ENCODE measurements at regions not wholly inside any gene's neighbourhood (a gene's known extent, or its start where the extent isn't known, plus 50 kb on each side); places are given as distances from the start of the nearest gene placed in this dataset.

DNA sequence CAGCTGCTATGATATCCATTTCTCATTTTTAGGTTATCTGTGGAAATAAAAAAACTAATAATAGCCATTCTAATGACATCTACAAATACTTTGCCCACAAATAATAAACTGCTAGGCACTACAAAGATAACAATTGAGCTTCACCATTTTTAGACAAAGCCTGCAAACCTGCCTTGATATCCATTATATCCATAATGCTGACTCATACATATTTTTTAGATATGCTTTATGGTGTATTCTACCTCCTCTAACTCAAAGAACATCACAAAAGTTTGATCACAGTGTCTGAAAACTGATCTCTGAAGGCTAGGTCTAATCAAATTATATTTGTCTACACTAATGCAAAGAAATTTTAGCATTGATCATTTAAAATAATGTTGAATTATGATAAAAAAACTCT, 138.4 kb downstream of the HNMT start:
- TF ChIP-seq, protein P1, sequence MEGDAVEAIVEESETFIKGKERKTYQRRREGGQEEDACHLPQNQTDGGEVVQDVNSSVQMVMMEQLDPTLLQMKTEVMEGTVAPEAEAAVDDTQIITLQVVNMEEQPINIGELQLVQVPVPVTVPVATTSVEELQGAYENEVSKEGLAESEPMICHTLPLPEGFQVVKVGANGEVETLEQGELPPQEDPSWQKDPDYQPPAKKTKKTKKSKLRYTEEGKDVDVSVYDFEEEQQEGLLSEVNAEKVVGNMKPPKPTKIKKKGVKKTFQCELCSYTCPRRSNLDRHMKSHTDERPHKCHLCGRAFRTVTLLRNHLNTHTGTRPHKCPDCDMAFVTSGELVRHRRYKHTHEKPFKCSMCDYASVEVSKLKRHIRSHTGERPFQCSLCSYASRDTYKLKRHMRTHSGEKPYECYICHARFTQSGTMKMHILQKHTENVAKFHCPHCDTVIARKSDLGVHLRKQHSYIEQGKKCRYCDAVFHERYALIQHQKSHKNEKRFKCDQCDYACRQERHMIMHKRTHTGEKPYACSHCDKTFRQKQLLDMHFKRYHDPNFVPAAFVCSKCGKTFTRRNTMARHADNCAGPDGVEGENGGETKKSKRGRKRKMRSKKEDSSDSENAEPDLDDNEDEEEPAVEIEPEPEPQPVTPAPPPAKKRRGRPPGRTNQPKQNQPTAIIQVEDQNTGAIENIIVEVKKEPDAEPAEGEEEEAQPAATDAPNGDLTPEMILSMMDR (IDR thresholded peaks at IDR 0.05; ENCODE audit: unreplicated experiment in 3 of 3) = no peak
- peaks cover 10% of the 10 kb centered on the region for H3K9me3 Mint-ChIP-seq
- H3K4me1 Mint-ChIP-seq = no peaks in the 10 kb centered on the region
- H3K27me3 Mint-ChIP-seq (ENCODE audit: low read depth) = no peaks in the 10 kb centered on the region
- H3K36me3 Mint-ChIP-seq (ENCODE audit: low read depth) = no peaks in the 10 kb centered on the region
- no peak overlapping the region for H3K27ac Mint-ChIP-seq
- no peak overlapping the region for H3K4me3 Mint-ChIP-seq

DNA sequence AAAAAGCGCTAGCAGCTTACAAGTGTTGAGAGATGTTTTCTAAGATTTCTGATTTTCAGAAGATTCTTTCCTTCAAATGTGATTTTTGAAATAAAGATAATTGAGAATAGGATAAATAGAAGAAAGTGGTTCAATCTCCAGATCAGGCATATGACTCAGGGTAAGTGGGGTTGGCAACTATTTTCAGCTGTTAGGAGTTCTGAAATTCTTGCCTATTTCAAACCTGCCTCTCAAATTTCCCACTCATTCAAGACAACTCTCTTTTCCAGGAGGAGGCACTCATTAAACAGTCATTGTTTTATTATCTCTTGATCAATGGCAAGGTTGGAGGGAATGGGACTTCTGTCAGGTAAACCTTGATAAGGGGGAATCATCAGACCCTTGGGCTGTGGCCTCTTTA, 138.9 kb downstream of the HNMT start:
- Mint-ChIP-seq H3K9me3 (peaks cover 10% of the 10 kb centered on the region), H3K27ac (no peak overlapping the region), H3K36me3 (ENCODE audit: low read depth) (no peaks in the 10 kb centered on the region), H3K27me3 (ENCODE audit: low read depth) (no peaks in the 10 kb centered on the region), H3K4me1 (no peaks in the 10 kb centered on the region), H3K4me3 (no peak overlapping the region)
- TF ChIP-seq, protein P1 (IDR thresholded peaks at IDR 0.05; ENCODE audit: unreplicated experiment in 3 of 3) = no peak

DNA sequence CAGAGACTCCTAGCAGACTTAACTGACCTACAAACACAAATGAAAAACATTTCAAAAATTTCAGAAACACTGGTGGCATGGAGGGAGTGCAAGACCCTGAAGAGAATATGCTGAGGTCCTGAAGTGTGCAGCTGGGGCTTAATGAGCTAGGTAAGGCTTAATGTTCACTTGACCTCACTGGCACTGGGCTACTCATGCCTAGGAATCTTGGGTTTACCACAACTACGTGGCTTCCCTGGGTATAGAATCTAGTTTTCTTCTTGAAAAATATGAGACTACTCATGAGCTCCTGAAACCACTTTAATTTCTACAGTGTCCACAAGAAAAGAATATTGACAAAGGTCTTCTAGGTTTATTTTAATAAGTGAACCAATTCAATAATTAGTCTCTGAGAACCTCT, 139.8 kb downstream of the HNMT start:
- Mint-ChIP-seq H3K36me3 (ENCODE audit: low read depth) (no peaks in the 10 kb centered on the region), H3K4me1 (no peaks in the 10 kb centered on the region), H3K27me3 (ENCODE audit: low read depth) (no peaks in the 10 kb centered on the region), H3K4me3 (no peak overlapping the region), H3K27ac (no peak overlapping the region), H3K9me3 (peaks cover 10% of the 10 kb centered on the region)
- TF ChIP-seq, protein P1 (IDR thresholded peaks at IDR 0.05; ENCODE audit: unreplicated experiment in 3 of 3) = no peak

DNA sequence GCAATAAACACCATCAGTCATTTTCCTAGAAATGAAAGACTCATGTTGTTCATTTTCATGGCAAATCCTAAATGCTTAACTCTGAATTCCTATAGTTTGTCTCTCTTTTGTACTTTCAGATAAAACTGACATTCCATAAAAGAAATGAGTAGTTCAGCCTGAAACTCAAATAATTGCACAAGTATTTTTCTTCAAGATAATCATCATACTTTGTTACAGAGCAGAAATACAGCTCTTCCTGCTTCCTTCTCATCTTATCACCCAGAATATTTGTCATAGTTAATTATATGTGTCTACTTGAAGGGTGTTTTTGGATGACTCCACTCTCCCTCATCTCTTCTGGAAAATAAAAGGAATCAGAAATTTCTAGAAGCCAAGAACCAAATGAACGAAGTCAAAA, 141.1 kb downstream of the HNMT start:
- H3K4me1 Mint-ChIP-seq = no peaks in the 10 kb centered on the region
- H3K27me3 Mint-ChIP-seq (ENCODE audit: low read depth) = no peaks in the 10 kb centered on the region
- no peak overlapping the region for H3K4me3 Mint-ChIP-seq
- no peak overlapping the region for H3K27ac Mint-ChIP-seq
- H3K9me3 Mint-ChIP-seq = peaks cover 10% of the 10 kb centered on the region
- TF ChIP-seq, protein P1 (IDR thresholded peaks at IDR 0.05; ENCODE audit: unreplicated experiment in 3 of 3) = no peak
- H3K36me3 Mint-ChIP-seq (ENCODE audit: low read depth) = no peaks in the 10 kb centered on the region

DNA sequence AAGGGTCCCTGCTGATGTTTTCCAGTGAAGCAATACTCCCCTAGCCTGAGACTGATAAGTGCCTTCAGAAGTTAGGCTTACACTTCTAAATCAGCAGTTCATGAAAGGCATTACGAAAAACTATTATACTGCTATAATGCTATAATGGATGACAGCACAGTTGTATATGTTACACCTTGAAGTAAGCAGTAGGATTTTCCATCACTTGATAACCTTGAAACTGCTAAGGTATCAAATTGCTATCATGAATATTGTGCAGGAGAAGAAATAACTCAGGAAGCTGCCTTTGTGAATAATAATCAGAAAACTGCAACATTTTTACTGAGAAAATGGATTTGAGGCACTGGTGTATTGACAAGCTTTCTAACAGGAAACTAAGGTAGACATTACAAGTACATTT, 142.3 kb downstream of the HNMT start:
- TF ChIP-seq, protein P1 (IDR thresholded peaks at IDR 0.05; ENCODE audit: unreplicated experiment in 3 of 3) = no peak
- Mint-ChIP-seq H3K4me1 (no peaks in the 10 kb centered on the region), H3K36me3 (ENCODE audit: low read depth) (no peaks in the 10 kb centered on the region), H3K9me3 (peaks cover 10% of the 10 kb centered on the region), H3K4me3 (no peak overlapping the region), H3K27me3 (ENCODE audit: low read depth) (no peaks in the 10 kb centered on the region), H3K27ac (no peak overlapping the region)

DNA sequence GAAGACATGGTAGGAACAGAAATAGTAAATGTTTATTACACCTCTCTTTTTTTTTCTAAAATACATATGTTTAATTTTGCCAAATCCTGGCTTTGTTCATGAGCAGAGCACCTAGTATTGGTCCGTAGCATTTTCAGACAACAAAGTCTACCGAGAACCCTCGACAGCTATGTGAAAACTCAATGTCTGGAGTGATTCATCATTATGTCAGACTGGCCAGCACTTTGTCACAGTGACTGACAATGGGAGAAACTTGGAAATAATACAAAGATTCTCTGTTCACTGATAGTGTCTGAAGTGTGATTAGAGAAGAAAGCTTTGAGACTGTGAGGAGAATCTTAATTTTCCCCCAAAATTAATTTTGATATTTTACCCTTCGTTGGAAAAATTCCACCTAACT, 143.0 kb downstream of the HNMT start:
- no peaks in the 10 kb centered on the region for H3K36me3 Mint-ChIP-seq (ENCODE audit: low read depth)
- peaks cover 10% of the 10 kb centered on the region for H3K9me3 Mint-ChIP-seq
- TF ChIP-seq, protein P1 (IDR thresholded peaks at IDR 0.05; ENCODE audit: unreplicated experiment in 3 of 3) = no peak
- no peak overlapping the region for H3K4me3 Mint-ChIP-seq
- no peaks in the 10 kb centered on the region for H3K4me1 Mint-ChIP-seq
- H3K27ac Mint-ChIP-seq = no peak overlapping the region
- no peaks in the 10 kb centered on the region for H3K27me3 Mint-ChIP-seq (ENCODE audit: low read depth)

Data from nephron (organoid).